ENCODE measurements at regions not wholly inside any gene's neighbourhood (a gene's known extent, or its start where the extent isn't known, plus 50 kb on each side); places are given as distances from the start of the nearest gene placed in this dataset.

DNA sequence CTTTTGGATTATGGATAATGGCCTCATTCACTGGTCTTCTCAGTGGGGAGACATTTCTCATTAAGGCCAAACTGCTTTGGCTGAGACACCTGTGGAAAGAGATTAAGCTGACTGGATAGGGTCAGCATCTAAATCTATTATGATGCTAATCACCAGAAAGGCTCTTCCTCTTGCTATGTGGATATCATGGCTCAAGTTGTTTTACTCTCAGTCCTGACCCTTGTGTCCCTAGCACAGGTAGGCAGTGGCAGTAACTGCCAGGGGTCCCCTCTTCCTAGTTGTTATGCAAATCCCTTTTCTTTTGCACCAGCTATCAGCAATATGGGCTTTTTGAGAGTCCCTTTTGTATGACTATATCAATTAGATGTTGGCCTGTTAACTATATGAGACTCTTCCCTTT, 335.7 kb upstream of the PLET1 start:
- H3K4me3 ChIP-seq (ENCODE audit: low read depth, low read length) = no peak overlapping the region
- no peak for DNase-seq (ENCODE audit: low read depth)
- no peak for TF ChIP-seq CTCF (IDR thresholded peaks at IDR 0.05; ENCODE audit: insufficient read depth, low read length)

DNA sequence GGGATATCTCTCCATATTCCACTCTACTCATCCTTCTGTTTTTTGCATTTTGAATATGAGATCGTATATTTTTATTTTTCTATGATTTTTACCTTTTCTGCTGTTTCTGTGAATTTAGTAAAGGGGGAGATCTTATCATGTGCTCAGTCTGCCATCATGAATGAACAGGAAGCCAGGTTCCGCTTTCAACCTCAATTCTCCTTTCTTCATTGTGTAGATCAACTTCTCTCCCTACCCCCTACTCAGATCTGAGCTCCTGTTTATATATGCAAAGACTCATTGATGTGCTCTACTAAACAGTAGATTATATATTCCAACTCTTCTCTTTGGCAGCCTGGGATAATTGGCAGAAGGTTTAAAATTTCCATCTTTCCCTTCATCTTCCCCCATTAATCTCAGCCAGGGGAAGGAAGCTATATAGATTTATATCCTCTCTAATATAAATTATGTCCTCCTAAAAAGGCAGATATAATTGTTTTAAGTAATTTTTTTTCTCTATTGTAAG, 336.7 kb upstream of the PLET1 start:
- no peak for DNase-seq (ENCODE audit: low read depth)
- no peak overlapping the region for H3K4me3 ChIP-seq (ENCODE audit: low read depth, low read length)
- no peak for TF ChIP-seq CTCF (IDR thresholded peaks at IDR 0.05; ENCODE audit: insufficient read depth, low read length)

- no peak for DNase-seq (ENCODE audit: low read depth)
- no peak for TF ChIP-seq CTCF (IDR thresholded peaks at IDR 0.05; ENCODE audit: insufficient read depth, low read length)
- no peak overlapping the region for H3K4me3 ChIP-seq (ENCODE audit: low read depth, low read length)
These were observed 338.6 kb upstream of the PLET1 start for GRCh38 chr11:112599265-112599664.

DNA sequence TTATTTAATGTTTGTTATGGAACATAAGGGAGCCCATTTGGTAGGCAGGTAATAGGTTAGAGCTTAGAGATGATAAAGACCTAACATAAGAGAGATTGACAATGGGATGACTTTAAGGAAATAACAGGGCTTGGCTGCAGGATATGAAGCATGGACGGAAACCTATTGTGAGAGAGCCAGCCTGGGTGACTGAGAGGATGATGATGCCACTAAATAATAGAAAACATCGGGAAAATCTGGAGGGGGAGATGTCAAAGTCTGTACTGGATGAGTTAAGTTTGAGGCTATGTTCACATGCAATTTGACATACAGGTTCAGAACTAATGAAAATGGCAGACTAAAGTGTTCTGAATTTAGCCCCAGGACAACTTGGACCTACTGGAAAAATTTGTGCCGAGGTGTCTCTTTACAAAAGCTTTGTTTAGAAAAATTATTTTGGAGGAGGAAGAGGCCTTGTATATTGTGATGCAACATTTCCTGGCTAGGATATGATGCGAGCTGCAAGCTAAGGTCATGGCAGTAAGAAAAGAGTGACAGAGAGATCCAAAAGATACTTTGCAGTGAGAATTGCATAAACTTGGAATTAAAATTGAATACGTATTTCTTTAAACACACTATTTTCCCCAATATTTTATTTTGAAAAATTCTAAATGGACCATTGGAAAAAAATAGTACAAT, 339.3 kb upstream of the PLET1 start:
- TF ChIP-seq CTCF (IDR thresholded peaks at IDR 0.05; ENCODE audit: insufficient read depth, low read length) = no peak
- no peak overlapping the region for H3K4me3 ChIP-seq (ENCODE audit: low read depth, low read length)
- no peak for DNase-seq (ENCODE audit: low read depth)

GRCh38 chr11:112605093-112605666, 344.5 kb upstream of the PLET1 start:
- no peak for TF ChIP-seq CTCF (IDR thresholded peaks at IDR 0.05; ENCODE audit: insufficient read depth, low read length)
- no peak overlapping the region for H3K4me3 ChIP-seq (ENCODE audit: low read depth, low read length)
- DNase-seq (ENCODE audit: low read depth) = peak; percentile 66

GRCh38 chr11:112606656-112607055, 346.0 kb upstream of the PLET1 start:
- H3K4me3 ChIP-seq (ENCODE audit: low read depth, low read length) = no peak overlapping the region
- TF ChIP-seq CTCF (IDR thresholded peaks at IDR 0.05; ENCODE audit: insufficient read depth, low read length) = no peak
- DNase-seq (ENCODE audit: low read depth) = no peak
